Ovary (tissue), 1 donor: ENCODE measurements at regions not wholly inside any gene's neighbourhood (a gene's known extent, or its start where the extent isn't known, plus 50 kb on each side); places are given as distances from the start of the nearest gene placed in this dataset.
"Not testable (repeated sequence)": the region's sequence is repeated elsewhere in the genome, so short reads cannot be mapped to it uniquely, and the experiment has no call there.

Experiments used
- EP300 ChIP-seq: sonication (generic); formaldehyde crosslinking; IDR thresholded peaks from one replicate; pipeline ENCODE4 v1.6.1; 2017; ENCODE audit warnings: antibody characterized with exemption
- POLR2A ChIP-seq: fragments of 450-650 bp; IDR thresholded peaks from one replicate; pipeline ENCODE4 v1.6.1; 2017; ENCODE audit warnings: antibody characterized with exemption, mild to moderate bottlenecking, moderate library complexity

DNA sequence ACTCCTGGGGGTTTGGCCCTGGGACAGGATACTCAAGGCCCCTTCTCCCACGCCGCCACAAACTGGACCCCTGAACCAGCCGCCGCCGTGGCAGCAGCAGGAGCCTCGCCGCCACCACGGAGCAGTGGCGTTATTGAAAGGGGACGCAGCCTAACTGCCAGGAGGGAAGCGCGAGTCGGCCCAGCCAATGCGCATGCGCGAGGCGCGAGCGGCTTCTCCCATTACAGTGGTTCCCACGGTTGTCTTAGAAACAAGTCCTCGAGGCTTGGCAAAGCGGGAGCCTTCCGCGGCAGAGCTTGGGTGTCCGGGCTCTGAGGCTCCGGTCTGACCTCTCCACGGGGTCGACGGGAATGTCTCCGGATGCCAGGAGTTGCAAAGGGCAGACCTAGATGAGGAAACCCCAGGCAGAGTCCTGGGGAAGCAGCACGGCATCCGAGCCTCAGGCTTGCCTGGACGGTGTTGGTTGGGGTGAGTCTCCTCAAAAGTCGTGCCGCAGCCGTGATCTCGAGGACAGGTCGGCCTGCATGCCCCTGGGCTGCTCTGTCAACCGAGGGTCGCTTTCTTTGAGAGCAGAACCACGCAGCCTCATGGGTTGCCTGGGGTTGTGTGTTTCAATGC, 360.6 kb upstream of the ZNF337 start:
- not testable (repeated sequence) for TF ChIP-seq POLR2A, EP300
